K562 (cell line): ENCODE measurements at regions not wholly inside any gene's neighbourhood (a gene's known extent, or its start where the extent isn't known, plus 50 kb on each side); places are given as distances from the start of the nearest gene placed in this dataset.

Source experiments
- CAMTA2 ChIP-seq: fragments of 250-450 bp; sonication (Bioruptor Pico); conservative IDR thresholded peaks from 2 replicates; pipeline ENCODE4 v1.5.1; 2022
- CTBP1 ChIP-seq: fragments of 450-650 bp; IDR thresholded peaks from 2 replicates; pipeline ENCODE4 v1.6.1; 2016; ENCODE audit warnings: borderline replicate concordance
- EHMT2 ChIP-seq: fragments of 450-650 bp; IDR thresholded peaks from 2 replicates; pipeline ENCODE4 v1.6.1; 2018; ENCODE audit warnings: antibody characterized with exemption
- HNRNPH1 ChIP-seq: fragments of 200-400 bp; formaldehyde crosslinking; optimal IDR thresholded peaks from 2 replicates; pipeline ENCODE3; 2017; ENCODE audit warnings: low read depth, mild to moderate bottlenecking, low read length, moderate library complexity
- MBD2 ChIP-seq: sonication (generic); IDR thresholded peaks from 2 replicates; pipeline ENCODE4 v1.6.1; 2016; ENCODE audit warnings: low read depth, borderline replicate concordance
- NELFE ChIP-seq: IDR thresholded peaks from 2 replicates; pipeline ENCODE4 v1.6.1; 2011; ENCODE audit warnings: mild to moderate bottlenecking; ENCODE audit not compliant: insufficient read depth, insufficient read length
- NR4A1 ChIP-seq, 2 experiments: fragments of 250-450 bp in 1 of 2; fragments of 450-650 bp in 1 of 2; sonication (Bioruptor Pico) in 1 of 2; IDR thresholded peaks; 2 replicates each; pipeline versions ENCODE4 v1.4.0 to v1.6.1; 2016 to 2020; ENCODE audit warnings: mild to moderate bottlenecking in 2 of 2, missing compliant biosample characterization in 1 of 2, missing genetic modification characterization in 1 of 2, moderate library complexity in 1 of 2
- RBM15 ChIP-seq: fragments of 200-400 bp; formaldehyde crosslinking; IDR thresholded peaks from 2 replicates; pipeline ENCODE4 v1.6.1; 2018; ENCODE audit warnings: mild to moderate bottlenecking, low read length, moderate library complexity; ENCODE audit not compliant: insufficient read depth
- RFX1 ChIP-seq: fragments of 450-650 bp; IDR thresholded peaks from 2 replicates; pipeline ENCODE4 v1.6.1; 2016; ENCODE audit warnings: mild to moderate bottlenecking, moderate library complexity
- SAFB ChIP-seq: fragments of 200-400 bp; formaldehyde crosslinking; IDR thresholded peaks from 2 replicates; pipeline ENCODE4 v1.6.1; 2017; ENCODE audit warnings: low read depth, low read length, borderline replicate concordance
- TFAM ChIP-seq: fragments of 250-450 bp; sonication (Bioruptor Pico); conservative IDR thresholded peaks from 2 replicates; pipeline ENCODE4 v1.5.0; 2021; ENCODE audit warnings: mild to moderate bottlenecking, moderate library complexity
- ZNF165 ChIP-seq: fragments of 250-450 bp; sonication (Bioruptor Pico); IDR thresholded peaks from 2 replicates; pipeline ENCODE4 v1.4.0; 2020; ENCODE audit warnings: borderline replicate concordance
- ZNF175 ChIP-seq: fragments of 200-800 bp; sonication (Bioruptor generic); IDR thresholded peaks from 2 replicates; pipeline ENCODE4 v1.6.1; 2016; ENCODE audit warnings: low read depth, mild to moderate bottlenecking, missing genetic modification characterization, missing compliant biosample characterization
- ZNF212 ChIP-seq: fragments of 450-650 bp; formaldehyde crosslinking; IDR thresholded peaks from 2 replicates; pipeline ENCODE4 v1.4.0; 2020; ENCODE audit warnings: mild to moderate bottlenecking
- ZNF41 ChIP-seq: fragments of 250-450 bp; sonication (Bioruptor Pico); conservative IDR thresholded peaks from 2 replicates; pipeline ENCODE4 v1.4.0; 2020; ENCODE audit warnings: mild to moderate bottlenecking
- TF ChIP-seq, protein P1 (sequence below): fragments of 200-800 bp; sonication (Bioruptor generic); IDR thresholded peaks from 2 replicates; pipeline ENCODE4 v1.6.1; 2016; ENCODE audit warnings: missing genetic modification characterization, missing compliant biosample characterization
- TF ChIP-seq, protein P2 (sequence below): fragments of 250-450 bp; sonication (Bioruptor Pico); IDR thresholded peaks from 2 replicates; pipeline ENCODE4 v1.4.0; 2020; ENCODE audit warnings: mild to moderate bottlenecking, moderate library complexity
- TF ChIP-seq, protein P3 (sequence below): sonication (generic); formaldehyde crosslinking; IDR thresholded peaks from 2 replicates; pipeline ENCODE4 v1.8.1; 2023; ENCODE audit warnings: mild to moderate bottlenecking, missing genetic modification reagents

DNA sequence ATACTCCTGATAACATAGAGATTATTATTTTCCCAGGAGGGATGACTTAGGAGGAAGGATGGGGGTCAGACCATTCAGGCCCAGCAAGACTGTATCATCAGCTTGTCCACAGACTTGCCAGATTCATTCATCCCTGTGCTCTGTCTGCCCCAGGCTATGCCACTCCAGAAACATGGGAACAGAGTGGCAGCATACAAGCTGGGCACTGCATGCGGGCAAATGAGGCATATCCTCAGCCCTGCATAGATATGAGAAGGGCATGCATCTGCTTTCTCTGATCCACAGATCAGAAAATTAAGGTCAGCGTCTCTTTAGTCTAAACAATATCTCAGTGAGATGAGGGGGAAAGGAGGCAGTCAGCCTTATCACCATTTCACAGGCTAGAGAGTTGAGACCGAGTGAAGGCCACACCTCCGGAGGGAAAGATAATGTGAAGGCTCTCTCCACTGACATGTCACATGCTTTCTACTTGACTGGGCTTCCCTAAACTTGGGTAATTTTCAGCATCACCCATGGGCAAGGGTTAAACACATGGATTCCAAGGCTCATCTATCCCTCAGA, 140.5 kb downstream of the TFAP2B start (continued):
- TF ChIP-seq, protein P1, sequence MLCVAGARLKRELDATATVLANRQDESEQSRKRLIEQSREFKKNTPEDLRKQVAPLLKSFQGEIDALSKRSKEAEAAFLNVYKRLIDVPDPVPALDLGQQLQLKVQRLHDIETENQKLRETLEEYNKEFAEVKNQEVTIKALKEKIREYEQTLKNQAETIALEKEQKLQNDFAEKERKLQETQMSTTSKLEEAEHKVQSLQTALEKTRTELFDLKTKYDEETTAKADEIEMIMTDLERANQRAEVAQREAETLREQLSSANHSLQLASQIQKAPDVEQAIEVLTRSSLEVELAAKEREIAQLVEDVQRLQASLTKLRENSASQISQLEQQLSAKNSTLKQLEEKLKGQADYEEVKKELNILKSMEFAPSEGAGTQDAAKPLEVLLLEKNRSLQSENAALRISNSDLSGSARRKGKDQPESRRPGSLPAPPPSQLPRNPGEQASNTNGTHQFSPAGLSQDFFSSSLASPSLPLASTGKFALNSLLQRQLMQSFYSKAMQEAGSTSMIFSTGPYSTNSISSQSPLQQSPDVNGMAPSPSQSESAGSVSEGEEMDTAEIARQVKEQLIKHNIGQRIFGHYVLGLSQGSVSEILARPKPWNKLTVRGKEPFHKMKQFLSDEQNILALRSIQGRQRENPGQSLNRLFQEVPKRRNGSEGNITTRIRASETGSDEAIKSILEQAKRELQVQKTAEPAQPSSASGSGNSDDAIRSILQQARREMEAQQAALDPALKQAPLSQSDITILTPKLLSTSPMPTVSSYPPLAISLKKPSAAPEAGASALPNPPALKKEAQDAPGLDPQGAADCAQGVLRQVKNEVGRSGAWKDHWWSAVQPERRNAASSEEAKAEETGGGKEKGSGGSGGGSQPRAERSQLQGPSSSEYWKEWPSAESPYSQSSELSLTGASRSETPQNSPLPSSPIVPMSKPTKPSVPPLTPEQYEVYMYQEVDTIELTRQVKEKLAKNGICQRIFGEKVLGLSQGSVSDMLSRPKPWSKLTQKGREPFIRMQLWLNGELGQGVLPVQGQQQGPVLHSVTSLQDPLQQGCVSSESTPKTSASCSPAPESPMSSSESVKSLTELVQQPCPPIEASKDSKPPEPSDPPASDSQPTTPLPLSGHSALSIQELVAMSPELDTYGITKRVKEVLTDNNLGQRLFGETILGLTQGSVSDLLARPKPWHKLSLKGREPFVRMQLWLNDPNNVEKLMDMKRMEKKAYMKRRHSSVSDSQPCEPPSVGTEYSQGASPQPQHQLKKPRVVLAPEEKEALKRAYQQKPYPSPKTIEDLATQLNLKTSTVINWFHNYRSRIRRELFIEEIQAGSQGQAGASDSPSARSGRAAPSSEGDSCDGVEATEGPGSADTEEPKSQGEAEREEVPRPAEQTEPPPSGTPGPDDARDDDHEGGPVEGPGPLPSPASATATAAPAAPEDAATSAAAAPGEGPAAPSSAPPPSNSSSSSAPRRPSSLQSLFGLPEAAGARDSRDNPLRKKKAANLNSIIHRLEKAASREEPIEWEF (CRISPR knock-in tag), result no peak
- TF ChIP-seq NELFE (no peak), ZNF41 (CRISPR knock-in tag) (no peak), ZNF165 (CRISPR knock-in tag) (no peak), ZNF212 (no peak), CAMTA2 (CRISPR knock-in tag) (no peak), EHMT2 (peak; percentile 91), RBM15 (no peak), RFX1 (no peak), MBD2 (0 out of 2 replicates have a peak, but pooled peaks have one; percentile 73), CTBP1 (peak; percentile 89; the same call in 1 of the 2 replicates), TFAM (no peak), HNRNPH1 (no peak), SAFB (no peak), ZNF175 (CRISPR knock-in tag) (no peak), NR4A1 (CRISPR knock-in tag; IDR thresholded peaks at IDR 0.05) (0 out of 2 replicates have a peak, but pooled peaks have one; percentile 47), NR4A1 (tag; IDR thresholded peaks at IDR 0.05) (no peak)
- TF ChIP-seq, protein P2, sequence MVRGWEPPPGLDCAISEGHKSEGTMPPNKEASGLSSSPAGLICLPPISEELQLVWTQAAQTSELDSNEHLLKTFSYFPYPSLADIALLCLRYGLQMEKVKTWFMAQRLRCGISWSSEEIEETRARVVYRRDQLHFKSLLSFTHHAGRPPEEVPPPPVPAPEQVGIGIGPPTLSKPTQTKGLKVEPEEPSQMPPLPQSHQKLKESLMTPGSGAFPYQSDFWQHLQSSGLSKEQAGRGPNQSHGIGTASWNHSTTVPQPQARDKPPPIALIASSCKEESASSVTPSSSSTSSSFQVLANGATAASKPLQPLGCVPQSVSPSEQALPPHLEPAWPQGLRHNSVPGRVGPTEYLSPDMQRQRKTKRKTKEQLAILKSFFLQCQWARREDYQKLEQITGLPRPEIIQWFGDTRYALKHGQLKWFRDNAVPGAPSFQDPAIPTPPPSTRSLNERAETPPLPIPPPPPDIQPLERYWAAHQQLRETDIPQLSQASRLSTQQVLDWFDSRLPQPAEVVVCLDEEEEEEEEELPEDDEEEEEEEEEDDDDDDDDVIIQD (CRISPR knock-in tag), result no peak
- TF ChIP-seq, protein P3, sequence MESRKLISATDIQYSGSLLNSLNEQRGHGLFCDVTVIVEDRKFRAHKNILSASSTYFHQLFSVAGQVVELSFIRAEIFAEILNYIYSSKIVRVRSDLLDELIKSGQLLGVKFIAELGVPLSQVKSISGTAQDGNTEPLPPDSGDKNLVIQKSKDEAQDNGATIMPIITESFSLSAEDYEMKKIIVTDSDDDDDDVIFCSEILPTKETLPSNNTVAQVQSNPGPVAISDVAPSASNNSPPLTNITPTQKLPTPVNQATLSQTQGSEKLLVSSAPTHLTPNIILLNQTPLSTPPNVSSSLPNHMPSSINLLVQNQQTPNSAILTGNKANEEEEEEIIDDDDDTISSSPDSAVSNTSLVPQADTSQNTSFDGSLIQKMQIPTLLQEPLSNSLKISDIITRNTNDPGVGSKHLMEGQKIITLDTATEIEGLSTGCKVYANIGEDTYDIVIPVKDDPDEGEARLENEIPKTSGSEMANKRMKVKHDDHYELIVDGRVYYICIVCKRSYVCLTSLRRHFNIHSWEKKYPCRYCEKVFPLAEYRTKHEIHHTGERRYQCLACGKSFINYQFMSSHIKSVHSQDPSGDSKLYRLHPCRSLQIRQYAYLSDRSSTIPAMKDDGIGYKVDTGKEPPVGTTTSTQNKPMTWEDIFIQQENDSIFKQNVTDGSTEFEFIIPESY (CRISPR knock-in tag), result 0 out of 2 replicates have a peak, but pooled peaks have one; percentile 44
